ENCODE measurements at regions not wholly inside any gene's neighbourhood (a gene's known extent, or its start where the extent isn't known, plus 50 kb on each side); places are given as distances from the start of the nearest gene placed in this dataset.
"Not testable (repeated sequence)": the region's sequence is repeated elsewhere in the genome, so short reads cannot be mapped to it uniquely, and the experiment has no call there.

GRCh38 chr7:10533429-10533828, 440.2 kb upstream of the PHF14 start:
- DNase-seq: not testable (repeated sequence)

DNA sequence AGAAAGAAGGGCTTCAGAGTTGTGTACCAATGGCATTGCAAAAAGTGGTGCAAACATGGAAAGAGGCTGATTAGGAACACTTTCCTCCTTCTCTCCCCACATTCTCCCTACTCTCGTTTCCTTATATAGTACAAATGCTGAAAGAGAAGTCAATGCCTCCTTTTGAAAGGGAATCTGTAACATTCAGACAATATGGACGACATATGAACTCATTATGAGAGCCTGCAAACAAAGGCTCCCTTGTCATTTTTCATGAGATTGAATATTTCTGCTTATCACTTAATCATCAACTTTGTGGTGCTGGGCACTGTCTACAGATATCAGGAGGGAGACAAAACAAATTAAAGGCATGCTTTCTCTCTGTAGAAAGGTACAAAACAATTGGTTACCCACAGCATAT, 437.1 kb upstream of the PHF14 start:
- DNase-seq: no peak

GRCh38 chr7:10537764-10538163, 435.9 kb upstream of the PHF14 start:
- DNase-seq: no peak

GRCh38 chr7:10557375-10557774, 416.3 kb upstream of the PHF14 start:
- no peak for DNase-seq

GRCh38 chr7:10560497-10560896, 413.2 kb upstream of the PHF14 start:
- no peak for DNase-seq

- no peak for DNase-seq
Observed at GRCh38 chr7:10568891-10569290, 404.8 kb upstream of the PHF14 start.

DNA sequence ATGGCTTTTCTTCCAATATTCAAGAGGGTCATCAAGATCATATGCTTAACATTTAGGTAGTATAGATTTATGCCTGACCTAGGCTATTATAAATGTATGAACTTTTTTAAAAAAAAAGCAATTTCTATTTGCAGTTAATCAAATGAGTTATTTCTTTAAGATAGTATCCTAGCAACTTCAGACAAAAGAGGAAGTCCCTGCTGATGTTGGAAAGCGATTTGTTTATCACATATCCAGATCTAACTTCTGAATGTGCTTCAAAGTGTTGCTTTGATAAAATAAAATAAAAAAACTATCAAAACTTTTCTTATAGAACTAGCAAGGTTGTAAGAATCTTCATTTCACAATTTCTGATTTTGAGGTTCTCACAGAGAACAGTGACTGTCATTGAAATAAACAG, 401.9 kb upstream of the PHF14 start:
- no peak for DNase-seq

DNA sequence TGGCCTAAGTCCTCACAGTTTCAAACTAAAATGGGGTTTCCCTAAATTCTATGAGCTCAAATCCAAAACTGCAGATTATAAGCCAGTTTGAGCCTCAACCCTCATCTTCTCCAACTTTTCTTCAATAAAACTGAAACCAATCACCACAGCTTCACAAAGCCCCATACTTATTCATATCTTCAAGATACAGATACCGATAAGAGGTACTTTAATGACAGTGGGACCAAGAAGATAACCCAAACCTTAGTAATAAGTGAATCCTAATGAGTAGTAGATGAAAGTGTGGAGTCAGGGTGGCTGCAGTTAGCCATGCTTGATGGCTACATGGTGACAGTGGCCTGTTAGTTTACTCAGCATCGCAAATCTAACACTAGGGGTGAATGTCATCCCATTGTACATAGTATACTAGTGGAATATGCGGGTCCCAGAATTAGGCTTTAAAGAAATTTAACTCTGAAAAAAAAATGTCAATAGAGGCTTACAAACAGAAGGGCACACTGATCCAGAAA, 395.8 kb upstream of the PHF14 start:
- no peak for DNase-seq

DNA sequence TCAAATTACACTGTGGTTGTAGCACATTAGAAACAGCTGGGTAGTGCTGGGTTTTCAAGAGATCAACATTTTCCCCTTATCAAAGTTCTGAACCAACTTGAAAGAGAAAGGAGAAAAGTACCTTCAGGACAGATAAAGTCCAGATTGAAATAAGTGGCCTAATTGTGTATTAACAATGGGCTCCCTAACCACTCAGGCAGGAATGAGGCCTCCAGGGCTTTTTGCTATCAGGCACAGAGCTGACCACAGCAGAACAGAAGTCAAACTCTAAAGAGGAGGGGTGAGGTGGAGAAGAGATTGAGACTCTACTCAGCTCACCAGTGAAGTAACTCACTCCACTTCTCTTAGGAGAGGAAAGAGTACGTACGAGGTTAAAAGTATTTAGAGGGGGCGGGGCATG, 394.1 kb upstream of the PHF14 start:
- DNase-seq: no peak

GRCh38 chr7:10584886-10585285, 388.8 kb upstream of the PHF14 start:
- DNase-seq: no peak

GRCh38 chr7:10588084-10588483, 385.6 kb upstream of the PHF14 start:
- no peak for DNase-seq

DNA sequence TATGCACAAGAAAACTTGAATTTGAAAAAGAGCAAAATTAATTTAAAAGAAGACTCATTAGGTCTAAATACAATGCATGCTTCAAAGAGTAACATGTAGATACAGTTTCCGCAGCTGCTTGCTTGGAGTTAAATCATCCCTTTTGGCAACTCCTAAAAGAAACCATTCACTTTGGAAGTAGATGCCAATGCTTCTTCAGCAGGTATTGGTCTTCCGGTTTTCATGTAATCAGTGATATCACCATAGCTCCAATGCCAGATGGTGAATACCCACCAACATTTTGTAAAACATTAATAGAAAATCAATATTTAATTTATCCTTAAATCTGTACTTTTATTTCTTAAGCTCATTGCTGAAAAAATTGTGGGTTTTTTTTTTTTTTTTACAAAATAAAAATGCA, 381.1 kb upstream of the PHF14 start:
- DNase-seq: no peak

DNA sequence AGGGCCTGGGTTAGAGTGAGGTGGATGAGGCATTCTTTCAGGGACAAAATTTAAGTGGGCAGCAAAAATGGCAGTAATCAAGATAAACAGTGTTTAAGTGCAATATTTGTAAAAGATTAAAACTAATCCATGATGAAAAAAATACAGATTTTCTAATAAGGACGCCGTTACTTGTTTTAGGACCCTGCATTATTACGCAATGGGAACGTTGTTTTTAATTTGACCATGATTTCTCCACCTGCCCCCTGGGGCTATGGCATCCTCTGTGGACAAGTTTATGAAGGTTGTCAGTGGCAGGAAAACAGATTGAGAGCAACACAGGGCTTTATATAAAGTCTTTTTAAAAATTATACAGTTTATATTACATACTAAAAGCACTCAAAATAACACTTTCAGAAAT, 380.6 kb upstream of the PHF14 start:
- no peak for DNase-seq

- DNase-seq: no peak
Observed at GRCh38 chr7:10596827-10597226, 376.8 kb upstream of the PHF14 start.

GRCh38 chr7:10604128-10604527, 369.5 kb upstream of the PHF14 start:
- DNase-seq: no peak

DNA sequence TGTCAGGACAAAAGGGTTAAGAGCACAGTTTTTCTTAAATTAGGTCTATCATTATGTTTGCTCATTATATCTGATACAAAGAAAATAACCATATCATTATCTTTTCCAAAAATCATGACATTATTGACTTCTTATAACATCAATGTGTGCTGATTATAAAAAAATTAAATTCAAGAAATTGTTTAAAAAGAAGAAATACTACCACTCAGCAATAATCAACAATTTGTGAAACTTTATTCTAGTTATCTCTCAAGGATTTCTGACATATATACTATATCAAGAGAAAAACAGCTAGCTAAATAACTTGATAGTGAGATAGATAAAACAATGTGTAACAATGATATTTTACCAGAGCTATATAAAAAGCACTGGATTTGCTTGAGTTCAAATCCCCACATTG, 360.7 kb upstream of the PHF14 start:
- no peak for DNase-seq

- DNase-seq: no peak
Observed at GRCh38 chr7:10618953-10619352, 354.7 kb upstream of the PHF14 start.

DNA sequence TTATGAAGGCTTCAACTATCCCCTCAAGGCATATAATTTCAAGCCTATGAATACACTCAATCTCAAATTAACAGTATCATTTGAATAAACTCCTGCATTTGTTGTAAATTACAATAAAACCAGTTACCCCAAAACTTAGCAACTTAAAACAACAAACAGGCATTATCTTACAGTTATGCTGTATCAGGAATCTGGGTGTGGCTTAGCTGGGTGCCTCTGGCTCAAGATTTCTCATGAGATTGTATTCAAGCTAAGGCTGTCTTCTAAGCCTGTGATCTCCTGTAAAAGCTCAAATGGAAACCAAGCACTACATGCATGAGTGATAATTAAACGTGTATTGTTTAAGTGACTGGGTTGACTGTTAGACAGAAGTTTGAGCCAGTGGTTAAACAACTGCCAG, 341.0 kb upstream of the PHF14 start:
- no peak for DNase-seq

DNA sequence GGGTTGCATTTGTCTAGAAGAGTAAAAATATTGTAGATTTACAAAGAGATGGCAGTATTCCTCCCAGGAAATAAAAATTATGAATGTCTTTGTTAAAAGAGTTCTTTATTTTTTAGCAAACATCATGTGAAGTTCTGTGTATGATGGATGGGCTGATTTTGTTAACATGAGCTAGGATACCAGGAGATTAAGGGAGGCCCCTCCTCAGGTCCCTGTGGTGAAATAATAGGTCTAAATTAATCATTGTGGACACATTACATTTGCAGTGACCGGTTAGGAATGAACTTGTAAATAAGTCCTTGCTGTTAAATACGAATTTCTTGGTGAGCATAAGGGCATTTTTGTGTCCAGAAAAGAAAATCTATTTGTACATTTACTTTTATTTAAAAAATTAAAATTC, 339.4 kb upstream of the PHF14 start:
- DNase-seq: no peak

- DNase-seq: no peak
Observed at GRCh38 chr7:10637991-10638390, 335.7 kb upstream of the PHF14 start.

DNA sequence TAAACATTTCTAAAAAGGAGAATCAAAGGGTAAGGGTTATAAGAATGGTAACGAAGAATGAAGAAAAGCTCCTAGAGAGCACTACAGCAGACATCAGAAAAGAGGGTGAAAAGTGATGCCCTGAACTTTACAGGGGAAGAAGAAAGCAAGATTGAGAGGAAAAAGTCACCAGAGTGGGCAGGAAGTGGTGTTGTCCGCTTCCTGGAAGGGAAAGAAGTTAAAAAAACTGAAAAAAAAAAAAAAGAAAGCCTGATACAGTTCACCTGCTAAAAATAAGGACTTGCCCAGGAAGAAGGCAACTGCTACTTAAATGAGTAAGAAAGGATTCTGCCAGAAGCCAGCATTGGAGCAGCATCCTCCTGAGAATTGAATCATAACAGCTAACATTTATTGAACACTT, 330.1 kb upstream of the PHF14 start:
- DNase-seq: peak; percentile 21

DNA sequence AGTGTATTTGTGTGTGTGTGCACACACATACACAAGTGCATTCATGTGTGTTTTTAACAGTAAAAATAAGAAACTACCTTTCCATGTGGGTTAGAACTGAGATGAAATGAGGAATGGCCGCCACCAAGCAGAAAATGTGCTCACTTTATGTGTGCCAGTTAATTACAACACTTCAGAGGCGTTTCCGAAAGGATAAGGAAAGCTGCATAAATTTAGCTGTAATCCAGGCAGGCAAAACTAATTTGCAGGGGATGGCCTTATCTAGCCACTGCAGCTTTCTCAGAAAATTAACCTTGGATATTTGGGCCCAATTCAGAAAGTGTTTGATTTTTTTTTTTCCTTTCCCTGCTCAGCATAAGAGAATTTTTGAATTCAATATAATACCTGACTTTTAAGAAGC, 328.8 kb upstream of the PHF14 start:
- no peak for DNase-seq

DNA sequence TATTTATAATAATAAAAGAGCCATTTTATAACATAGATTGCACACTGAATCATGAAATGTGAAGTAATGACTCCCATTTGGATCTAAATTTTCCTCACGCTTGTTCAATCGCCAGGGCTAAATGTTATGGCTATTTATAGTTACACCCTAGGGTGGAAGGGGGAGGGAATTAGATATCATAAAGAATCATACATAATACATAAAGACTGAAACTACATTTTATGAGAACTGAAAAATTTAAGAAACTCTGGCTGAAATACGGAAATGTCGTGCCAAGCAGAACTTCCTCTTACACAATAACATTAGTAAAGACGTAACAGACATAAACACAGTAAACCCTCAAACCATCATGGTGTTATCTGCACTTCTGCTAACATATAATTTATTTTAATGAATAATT, 327.5 kb upstream of the PHF14 start:
- DNase-seq: no peak

DNA sequence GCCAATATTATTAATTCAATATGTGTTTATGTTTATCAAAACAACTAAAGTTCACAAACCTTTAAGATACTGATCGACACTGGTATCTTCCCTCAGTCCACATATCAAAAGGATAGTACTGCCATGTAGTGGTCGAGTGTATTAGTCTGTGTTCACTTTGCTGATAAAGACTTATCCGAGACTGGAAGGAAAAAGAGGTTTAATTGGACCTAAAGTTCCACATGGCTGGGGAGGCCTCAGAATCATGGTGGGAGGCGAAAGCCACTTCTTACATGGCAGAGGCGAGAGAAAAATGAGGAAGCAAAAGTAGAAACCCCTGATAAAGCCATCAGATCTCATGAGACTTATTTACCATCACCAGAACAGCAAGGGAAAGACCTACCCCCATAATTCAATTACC, 325.4 kb upstream of the PHF14 start:
- no peak for DNase-seq

DNA sequence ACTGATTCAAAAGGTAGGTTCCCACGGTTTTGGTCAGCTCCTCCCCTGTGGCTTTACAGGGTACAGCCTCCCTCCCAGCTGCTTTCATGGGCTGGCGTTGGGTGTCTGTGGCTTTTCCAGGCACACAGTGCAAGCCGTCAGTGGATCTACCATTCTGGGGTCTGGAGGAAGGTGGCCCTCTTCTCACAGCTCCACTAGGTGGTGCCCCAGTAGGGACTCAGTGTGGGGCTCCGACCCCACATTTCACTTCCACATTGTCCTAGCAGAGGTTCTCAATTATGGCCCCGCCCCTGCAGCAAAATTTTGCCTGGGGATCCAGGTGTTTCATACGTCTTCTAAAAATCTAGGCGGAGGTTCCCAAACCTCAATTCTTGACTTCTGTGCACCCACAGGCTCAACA, 324.6 kb upstream of the PHF14 start:
- not testable (repeated sequence) for DNase-seq

DNA sequence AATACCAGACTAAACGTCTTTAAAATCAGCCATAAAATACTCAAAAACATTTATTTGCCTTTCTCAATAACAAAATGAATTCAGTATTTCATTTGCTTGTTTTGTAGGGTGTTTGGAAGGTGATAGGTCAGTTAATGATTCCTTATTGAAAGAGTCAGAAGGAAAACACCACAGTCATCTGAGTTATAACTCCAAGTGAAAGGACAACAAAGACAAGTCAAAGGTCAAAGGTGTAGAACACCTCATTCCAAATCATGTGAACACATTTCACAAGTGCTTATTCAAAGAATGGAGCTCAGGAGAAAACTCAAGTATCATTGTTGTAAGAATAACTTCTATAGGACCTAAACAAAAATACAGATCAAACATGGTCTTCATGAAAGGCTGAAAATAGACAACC, 318.6 kb upstream of the PHF14 start:
- no peak for DNase-seq

All from activated CD4-positive, alpha-beta T cell treated with anti-CD3 and anti-CD28 coated beads, Interleukin-2, Interleukin-6, amounts not matched to agents 100 ng/mL and 50 ng/mL, durations not matched to agents 16 hours and 8 hours (primary cell).